Hepatocyte (in vitro differentiated cells): ENCODE measurements at regions not wholly inside any gene's neighbourhood (a gene's known extent, or its start where the extent isn't known, plus 50 kb on each side); places are given as distances from the start of the nearest gene placed in this dataset.

ENCODE experiments used
- CTCF ChIP-seq: fragments of 200-600 bp; sonication (generic); IDR thresholded peaks from 2 replicates; pipeline ENCODE4 v1.5.1; 2016; ENCODE audit warnings: antibody characterized with exemption, mild to moderate bottlenecking; ENCODE audit not compliant: poor library complexity
- EZH2 ChIP-seq: fragments of 200-600 bp; sonication (generic); IDR thresholded peaks from 2 replicates; pipeline ENCODE4 v1.6.1; 2016; ENCODE audit warnings: antibody characterized with exemption, mild to moderate bottlenecking, borderline replicate concordance
- EZH2phosphoT487 ChIP-seq: fragments of 200-600 bp; sonication (generic); IDR thresholded peaks from one replicate; pipeline ENCODE4 v1.6.1; 2018; ENCODE audit warnings: antibody characterized with exemption, mild to moderate bottlenecking, low read depth, moderate library complexity; ENCODE audit not compliant: unreplicated experiment, severe bottlenecking

DNA sequence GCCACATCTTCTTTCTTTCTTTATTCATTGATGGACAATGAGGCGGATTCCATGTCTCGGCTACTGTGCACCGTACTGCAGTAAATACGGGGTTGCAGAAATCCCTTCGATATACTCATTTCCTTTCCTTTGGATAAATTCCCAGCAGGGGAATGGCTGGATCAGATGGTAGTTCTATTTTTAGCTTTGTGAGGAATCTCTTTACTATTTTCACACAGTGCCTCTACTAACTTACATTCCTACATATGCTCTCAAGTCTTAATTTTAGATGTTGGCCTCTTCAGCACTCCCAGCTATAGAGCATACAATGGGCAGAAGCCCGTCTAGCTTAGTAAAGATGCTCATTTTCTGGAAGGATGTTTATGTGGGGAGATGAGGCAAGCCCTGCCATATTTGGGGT, 317.4 kb downstream of the ASMT start:
- TF ChIP-seq EZH2, result no peak
- no peak for TF ChIP-seq CTCF
- TF ChIP-seq EZH2phosphoT487, result no peak
